HG03064 (cell line): ENCODE measurements at regions not wholly inside any gene's neighbourhood (a gene's known extent, or its start where the extent isn't known, plus 50 kb on each side); places are given as distances from the start of the nearest gene placed in this dataset.

ENCODE experiments used
- ATAC-seq: cut with Tn5 transposase; IDR thresholded peaks from one replicate; pipeline ENCODE4 v1.9.1; 2021; ENCODE audit warnings: low read depth; ENCODE audit not compliant: unreplicated experiment

GRCh38 chr15:69802432-69802831 is 295.3 kb downstream of the TLE3 start:
- ATAC-seq: no peak

- no peak for ATAC-seq
These were observed 292.9 kb downstream of the TLE3 start for GRCh38 chr15:69804786-69805185.

- no peak for ATAC-seq
These were observed 292.3 kb downstream of the TLE3 start for GRCh38 chr15:69805248-69805953.

- ATAC-seq: no peak
These were observed 291.3 kb downstream of the TLE3 start for GRCh38 chr15:69806287-69806915.

- no peak for ATAC-seq
These were observed 290.0 kb downstream of the TLE3 start for GRCh38 chr15:69807721-69808120.

- ATAC-seq: no peak
These were observed 289.0 kb downstream of the TLE3 start for GRCh38 chr15:69808756-69809155.

- ATAC-seq: no peak
These were observed 288.3 kb downstream of the TLE3 start for GRCh38 chr15:69809421-69809820.

- no peak for ATAC-seq
These were observed 287.0 kb downstream of the TLE3 start for GRCh38 chr15:69810431-69811354.

GRCh38 chr15:69812861-69813261 is 284.9 kb downstream of the TLE3 start:
- ATAC-seq: no peak

GRCh38 chr15:69813881-69814280 is 283.8 kb downstream of the TLE3 start:
- ATAC-seq: no peak

- no peak for ATAC-seq
These were observed 282.8 kb downstream of the TLE3 start for GRCh38 chr15:69814932-69815331.

GRCh38 chr15:69815793-69816192 is 281.9 kb downstream of the TLE3 start:
- ATAC-seq: no peak

- no peak for ATAC-seq
These were observed 281.2 kb downstream of the TLE3 start for GRCh38 chr15:69816522-69816921.

GRCh38 chr15:69818529-69818928 is 279.2 kb downstream of the TLE3 start:
- ATAC-seq: no peak

- ATAC-seq: no peak
These were observed 278.3 kb downstream of the TLE3 start for GRCh38 chr15:69819371-69819770.

GRCh38 chr15:69820819-69821218 is 276.9 kb downstream of the TLE3 start:
- ATAC-seq: no peak

GRCh38 chr15:69823223-69823907 is 274.4 kb downstream of the TLE3 start:
- no peak for ATAC-seq

- no peak for ATAC-seq
These were observed 273.4 kb downstream of the TLE3 start for GRCh38 chr15:69824075-69824876.

- no peak for ATAC-seq
These were observed 272.8 kb downstream of the TLE3 start for GRCh38 chr15:69824877-69825406.
